HG02938 (cell line): ENCODE measurements at regions not wholly inside any gene's neighbourhood (a gene's known extent, or its start where the extent isn't known, plus 50 kb on each side); places are given as distances from the start of the nearest gene placed in this dataset.
"Not testable (repeated sequence)": the region's sequence is repeated elsewhere in the genome, so short reads cannot be mapped to it uniquely, and the experiment has no call there.

Experiments
- ATAC-seq: cut with Tn5 transposase; IDR thresholded peaks from one replicate; pipeline ENCODE4 v1.9.1; 2021; ENCODE audit warnings: mild to moderate bottlenecking, moderate library complexity; ENCODE audit not compliant: unreplicated experiment

DNA sequence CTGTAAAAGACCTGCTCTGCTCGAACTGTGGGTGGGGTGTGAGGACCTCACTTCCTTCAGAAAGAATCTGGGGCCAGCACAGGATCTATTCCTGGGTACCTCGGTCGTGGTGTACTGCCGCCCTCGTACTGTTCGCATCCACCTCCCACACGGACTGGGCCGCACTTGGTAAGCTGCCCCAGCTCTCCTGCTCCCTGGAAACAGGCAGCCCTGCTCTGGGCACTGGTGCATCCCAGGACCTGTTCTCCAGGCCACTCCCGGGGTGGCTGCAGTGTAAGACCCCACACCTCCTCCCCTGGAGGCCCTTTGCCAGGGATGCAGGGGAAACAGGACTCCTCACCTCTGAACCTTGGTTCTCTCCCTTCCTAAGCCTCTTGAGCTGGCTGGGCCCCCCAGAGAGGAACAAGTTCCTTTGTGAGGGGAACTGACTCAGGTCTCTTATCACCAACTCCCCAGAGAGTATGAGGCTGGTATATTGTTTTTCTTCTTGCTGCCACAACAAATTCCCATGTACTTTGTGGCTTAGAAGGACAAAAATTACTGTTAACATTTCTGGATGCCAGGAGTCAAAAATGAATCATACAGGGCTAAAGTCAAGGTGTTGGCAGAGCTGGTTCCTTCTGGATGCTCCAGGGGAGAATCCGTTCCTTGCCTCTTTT is 276.5 kb downstream of the NUAK1 start:
- no peak for ATAC-seq

DNA sequence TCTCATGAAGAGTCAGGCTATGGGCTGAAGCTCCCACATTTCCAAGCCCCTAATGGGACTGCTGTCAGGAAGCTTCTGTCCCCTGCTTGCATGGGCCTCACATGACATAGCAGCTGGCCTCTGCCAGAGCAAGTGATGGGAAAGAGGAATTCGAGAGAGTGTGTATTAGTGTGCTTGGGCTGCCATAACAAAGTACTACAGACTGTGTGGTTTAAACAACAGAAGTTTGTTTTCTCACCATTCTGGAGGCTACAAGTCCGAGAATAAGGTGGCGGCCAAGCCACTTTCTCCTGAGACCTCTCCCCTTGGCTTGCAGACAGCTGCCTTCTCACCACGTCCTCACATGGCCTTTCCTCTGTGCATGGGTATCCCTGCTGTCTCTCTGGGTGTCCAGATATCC is 274.4 kb downstream of the NUAK1 start:
- no peak for ATAC-seq

GRCh38 chr12:105864901-105865300 is 273.9 kb downstream of the NUAK1 start:
- ATAC-seq, result no peak

- no peak for ATAC-seq
These were observed 272.9 kb downstream of the NUAK1 start for GRCh38 chr12:105865886-105866285.

DNA sequence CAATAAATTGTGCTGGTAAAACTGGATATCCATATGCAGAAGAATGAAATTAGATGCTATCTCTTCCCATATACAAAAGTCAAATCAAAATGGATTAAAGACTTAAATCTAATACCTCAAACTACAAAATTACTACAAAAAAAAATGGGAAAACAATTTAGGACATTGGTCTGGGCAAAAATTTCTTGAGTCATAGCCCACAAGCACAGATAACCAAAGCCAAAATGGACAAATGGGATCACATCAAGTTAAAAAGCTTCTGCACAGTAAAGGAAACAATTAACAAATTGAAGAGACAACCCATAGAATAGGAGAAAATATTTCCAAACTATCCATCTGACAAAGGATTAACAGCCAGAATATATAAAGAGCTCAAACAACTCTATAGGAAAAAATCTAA is 264.6 kb downstream of the NUAK1 start:
- no peak for ATAC-seq

DNA sequence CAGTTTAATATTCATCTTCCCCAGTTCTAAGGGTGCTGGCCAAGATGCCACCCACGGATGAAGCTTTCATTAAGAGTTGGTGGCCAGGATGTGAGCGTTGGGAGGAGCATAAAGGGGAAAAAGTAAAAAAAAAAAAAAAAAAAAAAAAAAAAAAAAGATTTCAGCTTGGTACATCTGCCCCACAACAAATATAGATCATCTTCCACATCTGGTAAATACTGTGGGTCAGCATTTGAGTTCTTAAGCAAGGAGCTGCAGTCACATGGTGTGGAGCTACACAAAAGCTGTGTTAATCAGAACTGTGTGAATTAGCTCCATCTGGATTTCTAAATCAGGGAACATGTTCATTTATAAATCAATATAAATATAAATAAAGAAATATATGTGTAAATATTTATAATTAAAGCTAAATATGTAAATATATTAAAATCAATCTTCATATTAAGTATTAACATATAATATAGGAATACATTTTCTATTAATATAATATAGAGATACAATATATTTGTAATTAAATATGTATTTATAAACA is 262.3 kb downstream of the NUAK1 start:
- no peak for ATAC-seq

DNA sequence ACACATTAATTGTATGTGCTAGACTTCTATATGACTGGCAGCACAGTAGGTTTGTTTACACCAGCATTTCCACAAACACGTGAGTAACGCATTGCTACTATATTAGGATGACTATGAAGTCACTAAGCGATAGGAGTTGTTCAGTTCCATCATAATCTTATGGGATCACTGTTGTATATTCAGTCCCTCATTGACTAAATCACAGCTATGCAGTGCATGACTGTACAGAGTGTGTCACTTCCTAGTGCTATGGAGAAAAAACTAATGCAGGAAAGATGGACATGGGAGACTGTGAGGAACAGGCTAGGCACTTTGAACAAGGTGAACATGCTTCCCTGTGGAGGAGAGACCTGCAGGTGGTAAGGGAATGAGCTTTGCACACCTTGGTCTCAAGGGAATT is 259.8 kb downstream of the NUAK1 start:
- no peak for ATAC-seq

DNA sequence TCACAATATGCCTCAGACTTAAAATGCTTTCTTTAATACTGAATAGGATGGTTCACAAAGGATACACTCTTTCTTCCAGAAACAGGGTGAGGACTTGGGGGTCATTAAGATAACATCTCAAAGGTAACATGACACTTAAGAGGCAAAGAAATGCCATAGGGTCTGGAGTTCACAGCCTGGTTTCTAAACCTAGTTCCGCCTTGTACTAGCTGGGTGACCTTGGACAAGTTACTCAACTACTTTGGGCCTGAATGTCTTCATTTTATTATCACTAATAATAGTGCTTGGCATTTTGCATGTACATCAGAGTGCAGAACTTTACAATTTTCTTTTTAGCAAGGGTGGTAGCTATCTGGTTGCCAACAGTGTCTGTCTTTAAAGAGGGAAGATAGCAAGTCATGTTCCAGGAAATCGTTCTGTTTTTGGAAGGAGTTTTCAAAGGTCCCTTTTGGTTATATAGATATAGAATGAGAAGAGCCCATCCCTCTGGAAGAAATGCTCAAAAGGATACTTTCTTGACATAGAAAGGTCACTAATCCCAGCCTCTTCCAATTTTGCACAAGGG is 257.8 kb downstream of the NUAK1 start:
- ATAC-seq, result no peak

- ATAC-seq, result no peak
These were observed 256.4 kb downstream of the NUAK1 start for GRCh38 chr12:105882404-105882803.

DNA sequence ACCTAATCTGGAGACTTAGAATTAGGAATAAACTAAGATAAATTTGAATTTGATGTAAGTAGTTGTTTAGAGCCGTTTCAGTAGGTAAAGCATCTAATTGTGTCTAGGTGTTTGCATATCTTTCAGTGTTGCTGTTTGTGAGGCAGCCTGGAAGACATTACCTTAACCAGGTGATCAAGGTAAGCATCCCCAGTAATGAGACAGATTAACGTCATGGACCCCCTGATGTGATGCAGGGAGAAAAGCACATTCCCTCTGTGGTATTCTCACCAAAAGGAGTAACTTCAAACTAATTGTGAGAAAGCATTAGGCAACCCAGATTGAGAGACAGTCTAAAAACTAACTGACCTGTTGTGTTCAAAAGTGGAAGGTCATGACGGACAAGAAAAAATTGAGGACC is 251.6 kb downstream of the NUAK1 start:
- ATAC-seq, result no peak

DNA sequence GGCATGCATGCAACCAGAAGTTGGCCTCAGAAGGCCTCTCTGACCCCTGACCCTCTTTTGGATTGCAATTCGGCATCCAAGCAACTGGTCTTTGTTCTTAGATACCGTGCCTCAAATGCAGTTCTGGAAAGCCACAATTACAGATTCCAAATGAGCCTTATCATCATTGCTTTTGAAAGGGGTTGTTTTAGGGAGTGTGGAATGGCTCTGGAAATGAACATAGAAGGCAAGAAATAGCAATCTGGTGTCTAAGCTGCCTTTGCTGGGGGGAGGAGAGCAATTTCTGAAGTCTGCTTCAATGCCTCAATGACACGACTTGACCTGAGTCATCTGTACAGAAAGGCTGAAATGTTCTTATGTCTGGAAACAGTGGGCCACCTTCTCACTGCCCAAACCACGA is 250.1 kb downstream of the NUAK1 start:
- ATAC-seq, result no peak

DNA sequence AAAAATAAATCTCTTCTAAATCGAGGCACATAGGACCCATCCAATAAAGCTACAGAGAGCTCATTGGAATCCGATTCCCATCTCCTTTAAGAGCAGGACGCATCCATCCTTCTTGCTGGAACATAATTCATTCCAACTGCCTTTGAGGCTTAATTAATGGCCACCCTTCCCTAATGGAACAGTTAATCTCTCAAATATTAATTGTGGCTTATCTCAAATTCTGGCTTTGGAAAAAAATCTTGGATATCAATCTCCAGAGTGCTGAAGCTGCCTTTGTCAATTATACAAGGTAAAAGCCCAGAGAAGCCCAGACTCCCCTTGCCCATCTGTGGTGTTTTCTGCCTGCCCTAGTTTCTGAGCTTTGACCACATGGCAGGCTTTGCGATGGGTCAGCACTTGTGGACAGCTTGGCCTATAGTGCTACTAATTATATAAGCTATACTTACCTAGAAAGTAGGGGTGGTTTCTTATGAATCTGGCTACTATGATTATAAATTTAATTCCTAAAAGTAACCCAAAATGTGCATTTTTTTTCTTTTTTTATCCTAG is 246.3 kb downstream of the NUAK1 start:
- no peak for ATAC-seq

GRCh38 chr12:105895197-105895832 is 243.4 kb downstream of the NUAK1 start:
- not testable (repeated sequence) for ATAC-seq

GRCh38 chr12:105897311-105897725 is 241.4 kb downstream of the NUAK1 start:
- no peak for ATAC-seq

- ATAC-seq, result not testable (repeated sequence)
These were observed 240.5 kb downstream of the NUAK1 start for GRCh38 chr12:105898271-105898670.

DNA sequence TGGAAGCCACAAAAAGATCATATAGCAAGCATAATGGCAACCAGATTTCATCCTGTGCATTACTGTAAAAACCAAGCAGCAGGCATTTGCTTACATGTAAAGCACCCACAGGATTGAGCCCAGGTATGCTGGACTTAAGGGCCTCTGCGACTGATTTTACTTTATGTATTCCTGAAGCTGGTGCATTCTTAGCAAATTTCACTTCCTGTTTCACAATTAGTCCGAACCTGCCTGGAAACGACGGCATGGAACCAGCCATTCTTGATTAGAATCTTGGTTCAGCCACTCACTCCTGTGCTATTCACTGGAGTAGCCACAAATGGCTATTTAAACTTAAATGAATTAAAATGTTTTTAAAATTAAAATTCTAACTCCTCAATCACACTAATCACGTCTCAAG is 239.2 kb downstream of the NUAK1 start:
- no peak for ATAC-seq

GRCh38 chr12:105906561-105906960 is 232.2 kb downstream of the NUAK1 start:
- ATAC-seq, result no peak

- ATAC-seq, result no peak
These were observed 230.8 kb downstream of the NUAK1 start for GRCh38 chr12:105907982-105908381.

DNA sequence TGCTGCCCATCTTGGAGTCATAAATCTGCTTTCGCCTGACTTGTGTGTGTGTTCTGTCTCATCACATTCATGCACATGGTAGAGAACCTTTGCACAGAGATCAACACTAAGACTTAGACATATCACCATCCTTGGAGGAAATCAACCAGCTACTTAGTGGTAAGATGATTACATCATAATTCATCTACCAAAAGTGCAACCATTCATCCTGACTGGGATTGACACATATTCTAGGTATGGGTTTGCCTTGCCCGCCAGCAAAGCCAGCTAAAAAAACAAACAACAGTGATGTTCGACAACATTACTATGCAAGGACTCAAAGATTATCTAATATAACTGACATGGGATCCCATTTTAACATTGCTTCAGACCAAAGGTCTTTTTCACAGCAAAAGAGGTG is 228.7 kb downstream of the NUAK1 start:
- ATAC-seq, result no peak

- ATAC-seq, result no peak
These were observed 226.8 kb downstream of the NUAK1 start for GRCh38 chr12:105911966-105912365.

DNA sequence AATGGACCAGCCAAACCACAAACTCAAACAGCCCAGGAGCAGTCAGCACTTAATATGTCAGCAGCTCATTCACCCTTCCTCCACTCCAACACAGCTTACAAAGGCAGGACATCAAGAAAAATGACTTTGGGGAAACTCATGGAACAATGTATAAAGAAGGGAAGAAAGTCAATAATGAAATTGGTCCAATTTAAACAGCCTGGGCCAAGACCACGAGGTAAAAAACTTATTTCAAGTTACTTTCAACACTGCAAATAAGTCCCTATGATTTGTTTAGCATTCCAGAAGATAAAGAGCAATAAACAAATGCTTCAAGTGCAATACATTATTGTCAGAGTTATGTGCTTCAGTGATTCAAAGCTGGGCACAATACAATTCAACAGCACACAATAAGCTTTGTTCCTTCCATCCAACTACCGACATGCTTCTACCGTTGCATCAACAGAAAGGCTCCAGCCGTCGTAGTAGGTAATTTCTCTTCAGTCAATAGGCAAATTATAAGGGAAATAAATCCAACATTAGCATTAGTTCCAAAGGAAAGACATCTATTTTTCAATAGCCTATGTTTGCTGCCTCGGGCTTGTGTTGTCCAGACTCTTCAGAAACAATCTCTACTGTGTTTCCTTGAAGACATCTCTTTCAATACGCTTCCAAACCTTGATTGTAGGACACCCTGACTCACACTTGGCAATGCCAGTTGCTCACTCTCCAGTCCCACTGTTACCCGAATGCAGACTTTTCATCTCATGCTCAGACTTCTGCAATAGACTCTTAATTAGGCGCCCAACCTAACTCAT is 225.7 kb downstream of the NUAK1 start:
- ATAC-seq, result no peak
